ENCODE measurements at regions not wholly inside any gene's neighbourhood (a gene's known extent, or its start where the extent isn't known, plus 50 kb on each side); places are given as distances from the start of the nearest gene placed in this dataset.

- Histone ChIP-seq H3K27me3 (peaks cover 0 to 5% (median 0%) of the 10 kb centered on the region in 3 donors), H3K27ac (no peak overlapping the region), H3K9me3 (no peaks in the 10 kb centered on the region), H3K36me3 (no peaks in the 10 kb centered on the region), H3K4me1 (no peaks in the 10 kb centered on the region), H3K4me3 (no peak overlapping the region)
- DNase-seq: no peak
- no peak for TF ChIP-seq POLR2A (IDR thresholded peaks at IDR 0.05)
- TF ChIP-seq, protein P1, sequence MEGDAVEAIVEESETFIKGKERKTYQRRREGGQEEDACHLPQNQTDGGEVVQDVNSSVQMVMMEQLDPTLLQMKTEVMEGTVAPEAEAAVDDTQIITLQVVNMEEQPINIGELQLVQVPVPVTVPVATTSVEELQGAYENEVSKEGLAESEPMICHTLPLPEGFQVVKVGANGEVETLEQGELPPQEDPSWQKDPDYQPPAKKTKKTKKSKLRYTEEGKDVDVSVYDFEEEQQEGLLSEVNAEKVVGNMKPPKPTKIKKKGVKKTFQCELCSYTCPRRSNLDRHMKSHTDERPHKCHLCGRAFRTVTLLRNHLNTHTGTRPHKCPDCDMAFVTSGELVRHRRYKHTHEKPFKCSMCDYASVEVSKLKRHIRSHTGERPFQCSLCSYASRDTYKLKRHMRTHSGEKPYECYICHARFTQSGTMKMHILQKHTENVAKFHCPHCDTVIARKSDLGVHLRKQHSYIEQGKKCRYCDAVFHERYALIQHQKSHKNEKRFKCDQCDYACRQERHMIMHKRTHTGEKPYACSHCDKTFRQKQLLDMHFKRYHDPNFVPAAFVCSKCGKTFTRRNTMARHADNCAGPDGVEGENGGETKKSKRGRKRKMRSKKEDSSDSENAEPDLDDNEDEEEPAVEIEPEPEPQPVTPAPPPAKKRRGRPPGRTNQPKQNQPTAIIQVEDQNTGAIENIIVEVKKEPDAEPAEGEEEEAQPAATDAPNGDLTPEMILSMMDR (IDR thresholded peaks at IDR 0.05): no peak
- no peak for TF ChIP-seq EP300 (IDR thresholded peaks at IDR 0.05)
- TF ChIP-seq POLR2AphosphoS5 (IDR thresholded peaks at IDR 0.05): no peak
- 66 to 81% methylated on average over 2 of the region's 2 CpGs for WGBS, 2 donors
- intact Hi-C loops (cut with DNase I): no loop called here
Measured at GRCh38 chr10:84991301-84991700, 662.9 kb downstream of the CCSER2 start.

GRCh38 chr10:84993251-84994035 lies 665.1 kb downstream of the CCSER2 start:
- H3K36me3 ChIP-seq: no peaks in the 10 kb centered on the region
- no peak for DNase-seq
- intact Hi-C loops (cut with DNase I): no loop called here
- TF ChIP-seq, protein P1 (IDR thresholded peaks at IDR 0.05): no peak
- TF ChIP-seq POLR2AphosphoS5 (IDR thresholded peaks at IDR 0.05): no peak
- no peak for TF ChIP-seq POLR2A (IDR thresholded peaks at IDR 0.05)
- no peak for TF ChIP-seq EP300 (IDR thresholded peaks at IDR 0.05)
- H3K4me1 ChIP-seq: no peaks in the 10 kb centered on the region
- 93 to 94% methylated on average over 9 of the region's 9 CpGs for WGBS, 2 donors
- no peak overlapping the region for H3K4me3 ChIP-seq
- peaks cover 0 to 5% (median 0%) of the 10 kb centered on the region in 3 donors for H3K27me3 ChIP-seq
- H3K27ac ChIP-seq: no peak overlapping the region
- H3K9me3 ChIP-seq: no peaks in the 10 kb centered on the region

GRCh38 chr10:84994722-84995121 lies 666.3 kb downstream of the CCSER2 start:
- WGBS, 2 donors: 70 to 78% methylated on average over 1 of the region's 1 CpG
- Histone ChIP-seq H3K9me3 (no peaks in the 10 kb centered on the region), H3K27me3 (peaks cover 0 to 5% (median 0%) of the 10 kb centered on the region in 3 donors), H3K27ac (no peak overlapping the region), H3K36me3 (no peaks in the 10 kb centered on the region), H3K4me3 (no peak overlapping the region), H3K4me1 (no peaks in the 10 kb centered on the region)
- TF ChIP-seq POLR2A (IDR thresholded peaks at IDR 0.05) (no peak), POLR2AphosphoS5 (IDR thresholded peaks at IDR 0.05) (no peak), EP300 (IDR thresholded peaks at IDR 0.05) (no peak)
- TF ChIP-seq, protein P1 (IDR thresholded peaks at IDR 0.05): no peak
- no peak for DNase-seq
- intact Hi-C loops (cut with DNase I): no loop called here

DNA sequence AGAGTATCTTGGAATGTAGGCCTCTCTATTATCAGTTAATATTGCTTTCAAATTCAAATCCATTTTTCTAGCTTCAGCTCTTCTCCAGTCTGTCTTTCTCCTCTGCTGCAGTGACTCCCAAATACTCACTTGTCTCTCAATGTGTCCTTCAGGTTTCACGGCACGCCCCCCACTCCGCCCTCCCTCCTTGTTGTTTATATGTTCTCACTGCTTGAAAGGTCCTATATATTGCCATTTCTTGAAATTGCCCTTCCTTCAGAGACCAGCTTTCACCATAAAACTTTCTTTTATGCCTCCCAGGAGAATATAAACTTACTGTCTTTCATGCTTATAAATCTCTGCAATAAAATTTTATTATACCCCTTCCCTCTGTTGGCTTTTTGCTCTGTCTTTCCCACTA lies 668.2 kb downstream of the CCSER2 start:
- Histone ChIP-seq H3K4me3 (no peak overlapping the region), H3K27ac (no peak overlapping the region), H3K4me1 (no peaks in the 10 kb centered on the region), H3K9me3 (no peaks in the 10 kb centered on the region), H3K36me3 (no peaks in the 10 kb centered on the region), H3K27me3 (peaks cover 0 to 5% (median 0%) of the 10 kb centered on the region in 3 donors)
- intact Hi-C loops (cut with DNase I): no loop called here
- WGBS, 2 donors: 6 to 64% methylated on average over 3 of the region's 3 CpGs
- TF ChIP-seq POLR2AphosphoS5 (IDR thresholded peaks at IDR 0.05) (no peak), EP300 (IDR thresholded peaks at IDR 0.05) (no peak), POLR2A (IDR thresholded peaks at IDR 0.05) (no peak)
- TF ChIP-seq, protein P1 (IDR thresholded peaks at IDR 0.05): no peak
- DNase-seq: no peak
